ENCODE measurements at regions not wholly inside any gene's neighbourhood (a gene's known extent, or its start where the extent isn't known, plus 50 kb on each side); places are given as distances from the start of the nearest gene placed in this dataset.

DNA sequence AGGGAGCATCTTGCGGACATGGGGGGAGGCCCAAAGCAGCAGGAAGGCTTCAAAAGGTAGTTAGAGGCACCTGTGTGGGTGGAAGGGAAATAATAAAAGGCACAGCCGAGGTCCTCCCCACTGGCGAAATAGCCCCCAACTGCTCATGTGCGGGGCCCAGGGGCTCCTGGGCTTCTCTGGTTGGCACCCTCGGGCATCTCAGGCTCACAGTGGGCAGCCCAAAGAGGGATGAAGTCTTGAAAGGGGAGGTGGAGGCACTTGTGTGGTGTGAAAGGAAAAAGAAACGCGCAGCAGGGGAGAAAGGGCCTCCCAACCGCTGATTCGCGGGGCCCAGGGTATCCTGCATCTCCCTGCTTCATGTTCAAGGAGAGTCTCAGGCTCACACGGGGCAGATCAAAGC is 579.4 kb downstream of the ALG10 start:
- POLR2A ChIA-PET: no interaction called here
- H3K27me3 ChIP-seq (ENCODE audit: control insufficient read depth, insufficient read depth, low read length): no peaks in the 10 kb centered on the region
- no peak overlapping the region for H3K4me3 ChIP-seq (ENCODE audit: low read depth, low read length)
- no peak for DNase-seq (ENCODE audit: low read depth)
- TF ChIP-seq, protein P1, sequence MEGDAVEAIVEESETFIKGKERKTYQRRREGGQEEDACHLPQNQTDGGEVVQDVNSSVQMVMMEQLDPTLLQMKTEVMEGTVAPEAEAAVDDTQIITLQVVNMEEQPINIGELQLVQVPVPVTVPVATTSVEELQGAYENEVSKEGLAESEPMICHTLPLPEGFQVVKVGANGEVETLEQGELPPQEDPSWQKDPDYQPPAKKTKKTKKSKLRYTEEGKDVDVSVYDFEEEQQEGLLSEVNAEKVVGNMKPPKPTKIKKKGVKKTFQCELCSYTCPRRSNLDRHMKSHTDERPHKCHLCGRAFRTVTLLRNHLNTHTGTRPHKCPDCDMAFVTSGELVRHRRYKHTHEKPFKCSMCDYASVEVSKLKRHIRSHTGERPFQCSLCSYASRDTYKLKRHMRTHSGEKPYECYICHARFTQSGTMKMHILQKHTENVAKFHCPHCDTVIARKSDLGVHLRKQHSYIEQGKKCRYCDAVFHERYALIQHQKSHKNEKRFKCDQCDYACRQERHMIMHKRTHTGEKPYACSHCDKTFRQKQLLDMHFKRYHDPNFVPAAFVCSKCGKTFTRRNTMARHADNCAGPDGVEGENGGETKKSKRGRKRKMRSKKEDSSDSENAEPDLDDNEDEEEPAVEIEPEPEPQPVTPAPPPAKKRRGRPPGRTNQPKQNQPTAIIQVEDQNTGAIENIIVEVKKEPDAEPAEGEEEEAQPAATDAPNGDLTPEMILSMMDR (IDR thresholded peaks at IDR 0.05; ENCODE audit: insufficient read depth, low read depth, low read length): no peak
- no peaks in the 10 kb centered on the region for H3K36me3 ChIP-seq (ENCODE audit: control insufficient read depth, insufficient read depth, low read length)
- CTCF ChIA-PET: no interaction called here

DNA sequence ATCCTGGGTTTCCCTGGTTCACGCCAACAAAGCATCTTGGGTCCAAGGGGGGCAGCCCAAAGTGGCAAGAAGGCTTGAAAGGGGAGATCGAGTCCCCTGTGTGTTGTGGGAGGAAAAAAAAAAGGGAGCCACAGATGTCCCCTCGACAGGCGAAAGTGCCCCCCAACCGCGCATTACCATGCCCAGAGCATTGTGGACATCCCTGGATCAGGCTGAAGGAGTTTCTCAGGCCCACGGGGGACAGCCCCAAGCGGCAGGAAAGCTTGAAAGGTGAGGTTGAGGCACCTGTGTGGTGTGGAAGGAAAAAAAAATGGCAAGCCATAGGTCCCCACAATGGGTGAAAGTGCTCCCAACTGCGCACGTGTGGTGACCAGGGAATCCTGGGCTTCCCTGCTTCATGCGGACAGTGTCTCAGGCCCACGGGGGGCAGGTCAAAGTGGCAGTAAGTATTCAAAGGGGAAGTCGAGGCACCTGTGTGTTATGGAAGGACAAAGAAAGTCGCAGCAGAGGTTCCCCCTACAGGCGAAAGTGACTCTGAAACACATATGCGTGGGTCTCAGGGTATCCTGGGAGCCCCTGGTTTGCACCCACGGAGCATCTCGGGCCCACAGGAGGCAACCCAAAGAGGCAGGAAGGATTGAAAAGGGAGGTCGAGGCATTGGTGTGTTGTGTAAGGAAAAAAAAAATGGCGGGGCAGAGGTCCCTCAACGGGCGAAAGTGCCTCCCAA is 580.1 kb downstream of the ALG10 start:
- no peak overlapping the region for H3K4me3 ChIP-seq (ENCODE audit: low read depth, low read length)
- H3K36me3 ChIP-seq (ENCODE audit: control insufficient read depth, insufficient read depth, low read length): no peaks in the 10 kb centered on the region
- TF ChIP-seq, protein P1 (IDR thresholded peaks at IDR 0.05; ENCODE audit: insufficient read depth, low read depth, low read length): no peak
- DNase-seq (ENCODE audit: low read depth): no peak
- ChIA-PET CTCF (no interaction called here), POLR2A (no interaction called here)
- H3K27me3 ChIP-seq (ENCODE audit: control insufficient read depth, insufficient read depth, low read length): no peaks in the 10 kb centered on the region

DNA sequence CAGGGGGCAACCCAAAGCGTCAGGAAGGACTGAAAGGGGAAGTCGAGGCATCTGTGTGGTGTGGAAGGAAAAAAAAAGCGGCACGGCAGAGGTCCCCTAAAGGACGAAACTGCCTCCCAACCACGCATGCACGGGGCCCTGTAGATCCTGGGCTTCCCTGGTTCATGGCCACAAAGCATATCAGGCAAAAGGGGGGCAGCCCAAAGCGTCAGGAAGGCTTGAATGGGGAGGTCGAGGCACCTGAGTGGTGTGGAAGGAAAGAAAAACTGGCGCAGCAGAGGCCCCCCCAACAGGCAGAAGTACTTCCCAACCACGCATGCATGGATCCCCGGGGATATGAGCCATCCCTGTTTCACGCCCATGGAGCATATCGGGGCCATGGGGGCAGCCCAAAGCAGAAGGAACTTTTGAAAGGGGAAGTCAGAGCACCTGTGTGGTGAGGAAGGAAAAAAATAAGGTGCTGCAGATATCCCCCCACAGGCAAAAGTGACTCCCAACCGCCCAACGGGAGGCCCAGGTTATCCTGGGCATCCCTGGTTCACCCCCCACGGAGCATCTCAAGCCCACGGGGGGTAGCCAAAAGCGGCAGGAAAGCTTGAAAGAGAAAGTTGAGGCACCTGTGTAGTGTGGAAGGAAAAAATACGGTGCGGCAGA is 581.2 kb downstream of the ALG10 start:
- DNase-seq (ENCODE audit: low read depth): no peak
- TF ChIP-seq, protein P1 (IDR thresholded peaks at IDR 0.05; ENCODE audit: insufficient read depth, low read depth, low read length): no peak
- H3K4me3 ChIP-seq (ENCODE audit: low read depth, low read length): no peak overlapping the region
- no peaks in the 10 kb centered on the region for H3K36me3 ChIP-seq (ENCODE audit: control insufficient read depth, insufficient read depth, low read length)
- ChIA-PET CTCF (no interaction called here), POLR2A (no interaction called here)
- H3K27me3 ChIP-seq (ENCODE audit: control insufficient read depth, insufficient read depth, low read length): no peaks in the 10 kb centered on the region

DNA sequence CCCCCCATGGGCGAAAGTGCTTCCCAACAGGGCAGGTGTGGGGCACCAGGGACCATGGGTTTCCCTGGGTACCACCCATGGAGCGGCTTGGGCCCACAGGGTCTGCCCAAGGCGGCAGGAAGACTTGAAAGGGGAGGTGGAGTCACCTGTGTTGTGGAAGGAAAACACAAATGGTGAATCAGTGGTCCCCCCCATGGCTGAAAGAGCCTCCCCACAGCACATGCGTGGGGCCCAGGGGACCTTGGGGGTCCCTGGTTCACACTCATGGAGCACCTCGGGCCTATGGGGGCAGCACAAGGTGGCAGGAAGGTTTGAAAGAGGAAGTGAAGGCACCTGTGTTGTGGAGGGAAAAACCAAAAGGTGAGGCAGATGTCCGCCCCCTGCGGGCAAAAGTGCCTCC is 581.9 kb downstream of the ALG10 start:
- POLR2A ChIA-PET: no interaction called here
- no peaks in the 10 kb centered on the region for H3K36me3 ChIP-seq (ENCODE audit: control insufficient read depth, insufficient read depth, low read length)
- no peak overlapping the region for H3K4me3 ChIP-seq (ENCODE audit: low read depth, low read length)
- DNase-seq (ENCODE audit: low read depth): no peak
- TF ChIP-seq, protein P1 (IDR thresholded peaks at IDR 0.05; ENCODE audit: insufficient read depth, low read depth, low read length): no peak
- H3K27me3 ChIP-seq (ENCODE audit: control insufficient read depth, insufficient read depth, low read length): no peaks in the 10 kb centered on the region
- CTCF ChIA-PET: no interaction called here

DNA sequence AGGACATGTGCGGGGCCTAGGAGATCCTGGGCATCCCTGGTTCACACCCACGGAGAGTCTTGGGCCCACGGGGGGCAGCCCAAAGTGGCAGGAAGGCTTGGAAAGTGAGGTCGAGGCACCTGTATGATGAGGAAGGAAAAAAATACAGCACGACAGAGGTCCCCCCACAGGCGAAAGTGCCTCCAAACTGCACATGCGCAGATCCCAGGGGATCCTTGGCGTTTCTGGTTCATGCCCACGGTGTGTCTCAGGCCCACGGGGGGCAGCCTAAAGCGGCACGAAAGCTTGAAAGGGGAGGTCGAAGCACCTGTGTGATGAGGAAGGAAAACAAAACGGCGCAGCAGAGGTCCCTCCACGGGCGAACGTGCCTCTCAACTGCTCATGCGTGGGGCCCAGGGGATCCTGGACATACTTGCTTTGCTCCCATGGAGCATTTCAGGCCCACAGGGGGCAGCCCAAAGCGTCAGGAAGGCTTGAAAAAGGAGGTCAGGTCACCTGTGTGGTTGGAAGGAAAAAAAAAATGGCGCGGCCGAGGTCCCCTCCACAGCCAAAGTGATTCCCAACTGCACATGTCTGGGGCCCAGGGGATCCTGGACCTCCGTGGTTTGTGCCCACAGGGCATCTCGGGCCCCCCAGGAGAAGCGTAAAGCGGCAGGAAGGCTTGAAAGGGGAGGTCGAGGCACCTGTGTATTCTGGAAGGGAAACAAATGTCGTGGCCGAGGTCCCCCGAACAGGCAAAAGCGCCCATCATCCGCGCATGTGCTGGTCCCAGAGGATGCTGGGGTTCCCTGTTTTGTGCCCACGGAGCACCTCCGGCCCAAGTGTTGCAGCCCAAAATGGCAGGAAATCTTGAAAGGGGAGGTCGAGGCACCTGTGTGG is 582.6 kb downstream of the ALG10 start:
- CTCF ChIA-PET: no interaction called here
- H3K27me3 ChIP-seq (ENCODE audit: control insufficient read depth, insufficient read depth, low read length): no peaks in the 10 kb centered on the region
- no peak for DNase-seq (ENCODE audit: low read depth)
- POLR2A ChIA-PET: no interaction called here
- H3K36me3 ChIP-seq (ENCODE audit: control insufficient read depth, insufficient read depth, low read length): no peaks in the 10 kb centered on the region
- no peak overlapping the region for H3K4me3 ChIP-seq (ENCODE audit: low read depth, low read length)
- TF ChIP-seq, protein P1 (IDR thresholded peaks at IDR 0.05; ENCODE audit: insufficient read depth, low read depth, low read length): no peak

Data from BJ (cell line).